Spleen (tissue), 7 donors: ENCODE measurements at regions not wholly inside any gene's neighbourhood (a gene's known extent, or its start where the extent isn't known, plus 50 kb on each side); places are given as distances from the start of the nearest gene placed in this dataset.

Experiments
- POLR2A ChIP-seq, 3 donors: fragments of 450-650 bp; IDR thresholded peaks; one replicate each; pipeline ENCODE4 v1.5.1; 2017; ENCODE audit warnings: antibody characterized with exemption in 3 of 3, mild to moderate bottlenecking in 1 of 3
- POLR2AphosphoS5 ChIP-seq, 3 donors: sonication (generic); formaldehyde crosslinking; IDR thresholded peaks; one replicate each; pipeline ENCODE4 v1.5.1; 2017; ENCODE audit warnings: antibody characterized with exemption in 3 of 3
- TF ChIP-seq, protein P1 (sequence below), 11 experiments: fragments of 200-600 bp in 7 of 11; fragments of 450-650 bp in 4 of 11; sonication (generic) in 4 of 11; IDR thresholded peaks in 8 of 11; conservative IDR thresholded peaks in 3 of 11; 1 replicate in 7 of 11; 2 replicates in 4 of 11; pipeline versions ENCODE4 v1.4.0 to v1.8.0; 2016 to 2021; ENCODE audit warnings: antibody characterized with exemption in 11 of 11, inconsistent platforms in 4 of 11, mild to moderate bottlenecking in 1 of 11
- donor health status: DM: no; HTN: no; CAD: no; lungs with moderate emphysema.
- donor health status: DM: no; HTN: no; CAD: no.
- donor health status: DM: no; HTN: no; CAD: no.

GRCh38 chrX:68941385-68941952 lies 112.6 kb downstream of the EFNB1 start:
- TF ChIP-seq, protein P1, sequence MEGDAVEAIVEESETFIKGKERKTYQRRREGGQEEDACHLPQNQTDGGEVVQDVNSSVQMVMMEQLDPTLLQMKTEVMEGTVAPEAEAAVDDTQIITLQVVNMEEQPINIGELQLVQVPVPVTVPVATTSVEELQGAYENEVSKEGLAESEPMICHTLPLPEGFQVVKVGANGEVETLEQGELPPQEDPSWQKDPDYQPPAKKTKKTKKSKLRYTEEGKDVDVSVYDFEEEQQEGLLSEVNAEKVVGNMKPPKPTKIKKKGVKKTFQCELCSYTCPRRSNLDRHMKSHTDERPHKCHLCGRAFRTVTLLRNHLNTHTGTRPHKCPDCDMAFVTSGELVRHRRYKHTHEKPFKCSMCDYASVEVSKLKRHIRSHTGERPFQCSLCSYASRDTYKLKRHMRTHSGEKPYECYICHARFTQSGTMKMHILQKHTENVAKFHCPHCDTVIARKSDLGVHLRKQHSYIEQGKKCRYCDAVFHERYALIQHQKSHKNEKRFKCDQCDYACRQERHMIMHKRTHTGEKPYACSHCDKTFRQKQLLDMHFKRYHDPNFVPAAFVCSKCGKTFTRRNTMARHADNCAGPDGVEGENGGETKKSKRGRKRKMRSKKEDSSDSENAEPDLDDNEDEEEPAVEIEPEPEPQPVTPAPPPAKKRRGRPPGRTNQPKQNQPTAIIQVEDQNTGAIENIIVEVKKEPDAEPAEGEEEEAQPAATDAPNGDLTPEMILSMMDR (IDR thresholded peaks at IDR 0.05 in 8 of 11, conservative IDR thresholded peaks at IDR 0.05 in 3 of 11) = no peak
- TF ChIP-seq POLR2A (IDR thresholded peaks at IDR 0.05) (no peak), POLR2AphosphoS5 (IDR thresholded peaks at IDR 0.05) (no peak)
